Activated T-cell treated with anti-CD3 and anti-CD28 coated beads, Interleukin-2, amount 50 U/mL, for 4 hours (primary cell): ENCODE measurements at regions not wholly inside any gene's neighbourhood (a gene's known extent, or its start where the extent isn't known, plus 50 kb on each side); places are given as distances from the start of the nearest gene placed in this dataset.
"Not testable (repeated sequence)": the region's sequence is repeated elsewhere in the genome, so short reads cannot be mapped to it uniquely, and the experiment has no call there.

Experiments
- ATAC-seq, 2 donors: fragments of 200-7000 bp; cut with Tn5 transposase; one replicate each; pipeline ENCODE4 v1.10.0; 2021
- DNase-seq: peaks from one replicate; pipeline ENCODE4 v3.0.0-alpha.2; 2020
- H3K27me3 Mint-ChIP-seq: one replicate; pipeline ENCODE4 v1.8.0; 2021; ENCODE audit warnings: low read depth, mixed read lengths
- H3K36me3 Mint-ChIP-seq: one replicate; pipeline ENCODE4 v1.8.0; 2022; ENCODE audit warnings: mixed read lengths; ENCODE audit not compliant: insufficient read depth
- H3K4me1 Mint-ChIP-seq: one replicate; pipeline ENCODE4 v1.8.0; 2021; ENCODE audit warnings: low read depth, mixed read lengths
- H3K4me3 Mint-ChIP-seq: one replicate; pipeline ENCODE4 v1.8.0; 2021; ENCODE audit warnings: mild to moderate bottlenecking, moderate library complexity, mixed read lengths
- H3K9me3 Mint-ChIP-seq: one replicate; pipeline ENCODE4 v1.8.0; 2021; ENCODE audit warnings: mixed read lengths

DNA sequence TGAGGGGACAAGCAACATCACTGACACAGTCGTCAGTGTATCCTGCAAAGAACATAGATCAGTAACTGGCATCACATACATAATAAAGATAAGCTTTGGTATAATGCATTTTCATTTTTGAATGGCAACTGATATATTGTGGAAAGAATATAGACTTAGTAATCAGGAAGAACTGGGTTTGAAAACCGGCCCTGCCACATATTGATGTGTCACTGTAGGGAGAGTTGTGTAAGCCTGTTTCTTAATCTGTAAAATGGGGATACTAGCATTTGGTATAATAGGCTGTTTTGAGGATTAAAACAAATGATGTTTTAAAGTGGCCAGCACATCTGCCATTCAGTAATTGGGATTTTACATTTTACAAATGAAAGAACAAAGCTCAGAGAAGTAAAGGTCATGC, 277.8 kb upstream of the CNTNAP5 start:
- peaks cover 4% of the 10 kb centered on the region for H3K9me3 Mint-ChIP-seq

DNA sequence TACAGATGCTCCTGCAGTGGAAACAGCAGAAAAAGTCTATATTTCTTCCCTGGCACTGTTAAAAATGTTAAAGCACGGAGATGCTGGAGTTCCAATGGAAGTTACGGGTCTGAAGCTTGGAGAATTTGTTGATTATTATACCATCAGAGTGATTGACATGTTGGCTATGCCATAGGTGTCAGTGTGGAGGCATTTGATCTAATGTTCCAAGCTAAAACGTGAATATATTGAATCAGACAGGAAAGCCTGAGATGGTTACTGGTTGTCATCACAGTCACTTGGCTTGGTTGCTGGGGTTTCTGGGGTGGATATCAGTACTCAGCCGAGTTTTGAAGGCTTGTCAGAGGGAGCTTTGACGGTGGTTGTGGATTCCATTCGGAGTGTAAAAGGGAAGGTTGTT, 262.9 kb upstream of the CNTNAP5 start:
- Mint-ChIP-seq H3K9me3 (peaks cover 29% of the 10 kb centered on the region), H3K4me1 (no peaks in the 10 kb centered on the region), H3K27me3 (no peaks in the 10 kb centered on the region)

More for the DNA sequence above, 277.8 kb upstream of the CNTNAP5 start:
- ATAC-seq (no peak), DNase-seq (no peak)
- Mint-ChIP-seq H3K36me3 (no peaks in the 10 kb centered on the region), H3K4me3 (no peak overlapping the region), H3K27me3 (no peaks in the 10 kb centered on the region), H3K4me1 (no peaks in the 10 kb centered on the region)

DNA sequence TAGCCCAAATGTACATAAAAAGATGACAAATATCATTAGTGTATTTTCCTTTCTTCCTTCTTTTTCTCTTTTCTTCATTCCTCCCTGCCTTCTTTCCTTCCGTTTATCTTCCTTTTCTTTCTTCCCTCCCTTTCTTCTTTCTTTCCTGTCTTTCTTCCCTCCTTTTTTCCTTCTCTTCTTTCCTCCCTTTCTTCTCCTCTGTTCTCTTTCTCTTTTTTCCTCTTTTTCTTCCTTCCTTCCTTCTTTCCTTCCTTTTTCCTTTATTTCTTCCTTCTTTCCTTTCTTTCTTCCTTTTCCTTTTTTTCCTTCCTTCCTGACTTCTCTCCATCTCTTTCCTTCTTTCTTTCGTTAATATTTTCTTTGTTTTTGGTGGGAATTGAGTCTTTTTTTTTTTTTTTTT, 256.9 kb upstream of the CNTNAP5 start:
- no peak for ATAC-seq
- Mint-ChIP-seq H3K36me3 (no peaks in the 10 kb centered on the region), H3K27me3 (no peaks in the 10 kb centered on the region), H3K4me3 (no peak overlapping the region), H3K9me3 (peaks cover 31% of the 10 kb centered on the region), H3K4me1 (no peaks in the 10 kb centered on the region)
- DNase-seq: no peak

More for the DNA sequence above, 262.9 kb upstream of the CNTNAP5 start:
- H3K4me3 Mint-ChIP-seq: no peak overlapping the region
- ATAC-seq (no peak), DNase-seq (no peak)
- H3K36me3 Mint-ChIP-seq: no peaks in the 10 kb centered on the region

DNA sequence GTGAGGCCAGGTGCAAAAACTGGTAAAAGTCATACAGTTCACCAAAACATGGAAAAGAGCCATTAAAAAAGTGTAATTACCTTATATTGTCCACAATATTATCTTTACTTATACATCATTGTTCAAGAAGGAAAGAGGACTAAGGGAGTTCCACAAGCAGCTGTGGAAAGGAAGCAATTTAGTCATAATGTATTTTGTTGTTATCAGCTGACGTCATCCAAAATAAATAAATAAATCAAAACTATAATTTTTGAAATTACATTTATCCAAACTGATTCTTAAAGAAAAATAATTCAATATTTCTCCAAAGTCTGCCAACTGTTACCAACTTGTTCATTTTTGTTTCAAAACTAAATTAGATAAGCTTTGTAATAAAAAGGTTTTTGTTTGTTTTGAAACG, 256.1 kb upstream of the CNTNAP5 start:
- ATAC-seq (no peak), DNase-seq (no peak)
- Mint-ChIP-seq H3K4me3 (no peak overlapping the region), H3K4me1 (no peaks in the 10 kb centered on the region), H3K27me3 (no peaks in the 10 kb centered on the region), H3K9me3 (peaks cover 29% of the 10 kb centered on the region), H3K36me3 (no peaks in the 10 kb centered on the region)

DNA sequence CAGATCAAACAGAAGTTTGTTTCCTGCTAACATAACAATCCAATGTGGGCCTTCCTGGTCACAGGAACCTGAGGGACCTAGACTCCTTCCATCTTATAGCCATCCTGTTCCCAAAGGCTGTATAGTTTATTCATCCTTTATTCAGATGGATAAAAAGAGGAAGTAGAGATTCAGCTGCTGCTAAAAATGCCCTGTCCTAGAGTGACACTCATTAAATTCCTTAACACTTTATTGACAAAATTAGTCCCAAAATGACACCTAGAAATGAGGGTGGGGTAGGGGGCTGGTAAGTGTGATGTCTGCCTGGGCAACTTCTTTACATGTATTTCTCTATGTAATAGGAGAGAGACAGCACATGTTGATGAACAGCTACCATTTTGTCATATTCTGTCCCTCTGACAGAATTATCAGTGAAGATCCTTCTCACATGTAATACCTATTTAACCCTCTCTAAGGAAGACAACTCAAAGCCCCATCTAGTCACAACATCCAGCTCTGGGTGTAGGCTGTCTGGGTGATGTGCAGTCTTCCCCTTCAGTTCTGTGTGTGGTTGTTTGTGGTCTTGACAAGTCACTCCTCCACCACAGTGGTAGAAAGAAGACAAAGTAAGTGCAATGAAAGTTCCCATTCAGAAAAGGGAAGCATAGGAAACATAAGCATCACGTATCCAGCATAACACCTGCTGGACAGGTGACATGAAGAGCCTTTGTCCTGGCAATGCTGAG, 253.9 kb upstream of the CNTNAP5 start:
- H3K36me3 Mint-ChIP-seq: no peaks in the 10 kb centered on the region
- no peak overlapping the region for H3K4me3 Mint-ChIP-seq
- peaks cover 14% of the 10 kb centered on the region for H3K9me3 Mint-ChIP-seq
- H3K27me3 Mint-ChIP-seq: no peaks in the 10 kb centered on the region
- ATAC-seq: no peak
- DNase-seq: no peak
- no peaks in the 10 kb centered on the region for H3K4me1 Mint-ChIP-seq

DNA sequence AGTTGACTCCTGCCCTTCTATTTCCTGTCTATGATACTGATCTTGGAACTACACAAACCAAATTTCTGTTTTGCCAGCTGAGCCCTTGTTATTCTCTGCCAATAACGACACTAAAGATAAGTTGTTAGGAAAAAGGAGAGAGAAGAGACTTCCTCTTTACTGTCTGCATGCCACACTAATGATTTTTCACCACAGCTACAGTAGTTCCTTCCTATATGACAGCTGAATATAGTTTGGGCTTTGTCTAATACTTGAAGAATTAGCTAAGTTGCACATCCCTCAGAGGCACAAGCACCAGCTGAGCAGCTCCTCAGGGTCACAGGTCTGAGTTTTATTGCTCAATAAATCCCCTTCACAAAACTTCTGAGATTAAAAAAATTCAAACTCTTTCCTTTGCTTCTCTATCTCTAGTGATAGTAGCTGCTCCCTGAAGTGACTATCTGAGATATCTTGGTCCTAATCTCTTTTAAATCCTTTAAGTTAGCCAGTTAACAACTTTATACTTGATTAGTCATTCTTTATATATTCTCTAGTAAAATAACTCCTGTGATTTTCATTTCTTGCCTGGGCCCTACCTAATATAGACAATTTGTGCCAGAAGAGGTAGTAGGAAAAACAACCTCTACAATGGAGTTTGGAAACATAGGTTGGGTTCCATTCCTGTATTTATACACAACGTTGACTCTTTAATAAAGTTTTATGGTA, 253.0 kb upstream of the CNTNAP5 start:
- H3K36me3 Mint-ChIP-seq: no peaks in the 10 kb centered on the region
- no peaks in the 10 kb centered on the region for H3K27me3 Mint-ChIP-seq
- no peaks in the 10 kb centered on the region for H3K4me1 Mint-ChIP-seq
- DNase-seq: no peak
- no peak overlapping the region for H3K4me3 Mint-ChIP-seq
- ATAC-seq: no peak
- peaks cover 14% of the 10 kb centered on the region for H3K9me3 Mint-ChIP-seq

DNA sequence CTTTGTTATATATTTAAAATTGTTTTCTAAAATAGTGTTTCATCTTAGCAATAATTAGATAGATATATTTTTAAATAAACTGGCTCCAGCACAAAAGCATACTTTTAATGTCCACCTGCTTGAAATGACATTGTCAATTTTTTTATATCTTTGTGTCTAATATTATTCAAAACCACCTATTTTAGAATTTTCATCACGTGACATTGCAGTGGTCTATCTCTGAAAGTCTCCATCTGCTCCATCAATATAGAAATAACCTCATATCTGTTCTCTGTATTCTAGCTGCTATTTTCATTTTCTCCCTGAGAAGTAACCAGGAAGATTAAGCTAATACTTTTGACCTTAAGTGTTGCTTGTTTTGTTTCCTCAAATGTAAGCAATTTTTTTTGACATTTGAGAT, 248.0 kb upstream of the CNTNAP5 start:
- ATAC-seq (no peak), DNase-seq (no peak)
- no peaks in the 10 kb centered on the region for H3K4me1 Mint-ChIP-seq
- peaks cover 9% of the 10 kb centered on the region for H3K9me3 Mint-ChIP-seq
- H3K27me3 Mint-ChIP-seq: no peaks in the 10 kb centered on the region
- no peak overlapping the region for H3K4me3 Mint-ChIP-seq
- no peaks in the 10 kb centered on the region for H3K36me3 Mint-ChIP-seq

DNA sequence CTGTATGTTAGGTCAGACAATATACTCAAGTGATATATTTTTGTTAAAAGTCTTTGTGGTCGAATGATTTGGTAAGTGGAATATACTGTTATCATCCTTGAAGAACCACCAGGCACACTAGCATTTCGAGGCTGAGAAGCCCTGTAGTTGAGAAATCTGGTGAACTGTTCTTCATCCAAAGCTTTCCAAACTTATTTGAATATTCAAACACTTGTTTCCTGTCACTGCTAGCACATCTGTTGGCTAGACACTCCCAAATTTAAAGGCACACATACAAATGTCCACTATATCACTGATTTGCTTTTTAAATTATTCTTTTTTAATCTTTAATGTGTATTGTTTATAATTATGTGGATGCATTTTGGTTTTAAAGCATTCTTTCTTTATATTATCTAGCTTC, 241.9 kb upstream of the CNTNAP5 start:
- DNase-seq (no peak), ATAC-seq (no peak)
- no peaks in the 10 kb centered on the region for H3K4me1 Mint-ChIP-seq
- no peaks in the 10 kb centered on the region for H3K27me3 Mint-ChIP-seq
- H3K36me3 Mint-ChIP-seq: no peaks in the 10 kb centered on the region
- no peak overlapping the region for H3K4me3 Mint-ChIP-seq
- peaks cover 26% of the 10 kb centered on the region for H3K9me3 Mint-ChIP-seq

DNA sequence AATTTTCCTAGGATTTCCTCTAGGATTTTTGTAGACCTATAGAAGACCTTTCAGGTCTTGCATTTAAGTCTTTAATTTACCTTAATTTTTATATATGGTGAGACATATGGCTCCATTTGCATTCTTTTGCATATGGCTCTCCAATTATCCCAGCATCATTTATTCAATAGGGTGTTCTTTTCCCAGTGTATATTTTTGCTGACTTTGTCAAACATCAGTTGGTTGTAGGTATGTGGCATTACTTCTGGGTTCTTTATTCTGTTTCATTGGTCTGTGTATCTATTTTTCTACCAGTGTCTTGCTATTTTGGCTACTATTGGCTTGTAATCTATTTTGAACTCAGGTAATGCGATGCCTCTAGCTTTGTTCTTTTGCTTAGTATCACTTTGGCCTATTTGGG, 239.8 kb upstream of the CNTNAP5 start:
- H3K4me1 Mint-ChIP-seq: no peaks in the 10 kb centered on the region
- no peaks in the 10 kb centered on the region for H3K27me3 Mint-ChIP-seq
- H3K4me3 Mint-ChIP-seq: no peak overlapping the region
- no peak for ATAC-seq
- H3K36me3 Mint-ChIP-seq: no peaks in the 10 kb centered on the region
- H3K9me3 Mint-ChIP-seq: peaks cover 22% of the 10 kb centered on the region
- DNase-seq: no peak

DNA sequence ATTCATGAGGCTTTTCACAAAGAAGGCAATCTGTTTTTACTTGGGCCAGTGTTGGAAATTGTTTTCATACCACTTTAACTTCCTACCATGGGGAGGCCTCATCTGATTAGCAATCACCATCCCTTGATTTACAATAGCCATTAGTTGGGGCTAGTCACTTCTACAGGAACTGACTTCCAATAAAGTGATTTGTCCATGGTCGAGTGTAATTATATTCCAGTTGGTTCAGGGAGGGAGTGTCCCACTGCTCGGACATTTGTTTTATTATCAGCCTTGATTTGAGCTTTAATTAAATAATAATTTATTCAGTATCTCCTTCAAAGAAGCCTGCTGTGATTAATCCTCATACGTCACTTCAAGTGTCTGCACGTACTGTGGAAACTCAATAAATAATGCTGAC, 233.9 kb upstream of the CNTNAP5 start:
- Mint-ChIP-seq H3K36me3 (no peaks in the 10 kb centered on the region), H3K9me3 (peaks cover 10% of the 10 kb centered on the region), H3K4me3 (no peak overlapping the region), H3K27me3 (no peaks in the 10 kb centered on the region), H3K4me1 (no peaks in the 10 kb centered on the region)
- DNase-seq (no peak), ATAC-seq (no peak)

DNA sequence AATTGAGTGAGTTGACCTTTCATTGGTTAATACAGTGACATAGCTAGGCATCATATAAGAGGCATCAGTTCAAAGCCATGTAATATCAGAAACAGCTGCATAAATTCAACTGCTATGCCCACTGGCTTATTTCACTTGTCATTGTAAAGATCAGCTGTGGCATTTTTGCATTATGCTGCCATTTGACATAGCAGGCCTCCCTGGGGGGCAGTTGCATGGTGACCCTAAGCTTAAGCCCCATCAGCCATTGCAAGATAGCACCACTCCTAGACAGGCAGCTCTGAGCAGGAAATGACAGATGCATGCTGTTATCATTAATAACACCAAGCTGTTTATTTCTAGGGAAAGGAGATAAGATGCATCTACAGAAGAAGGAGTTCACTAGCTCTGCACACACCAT, 233.4 kb upstream of the CNTNAP5 start:
- DNase-seq: no peak
- H3K27me3 Mint-ChIP-seq: no peaks in the 10 kb centered on the region
- no peak for ATAC-seq
- no peaks in the 10 kb centered on the region for H3K36me3 Mint-ChIP-seq
- H3K9me3 Mint-ChIP-seq: peaks cover 6% of the 10 kb centered on the region
- no peak overlapping the region for H3K4me3 Mint-ChIP-seq
- H3K4me1 Mint-ChIP-seq: no peaks in the 10 kb centered on the region

DNA sequence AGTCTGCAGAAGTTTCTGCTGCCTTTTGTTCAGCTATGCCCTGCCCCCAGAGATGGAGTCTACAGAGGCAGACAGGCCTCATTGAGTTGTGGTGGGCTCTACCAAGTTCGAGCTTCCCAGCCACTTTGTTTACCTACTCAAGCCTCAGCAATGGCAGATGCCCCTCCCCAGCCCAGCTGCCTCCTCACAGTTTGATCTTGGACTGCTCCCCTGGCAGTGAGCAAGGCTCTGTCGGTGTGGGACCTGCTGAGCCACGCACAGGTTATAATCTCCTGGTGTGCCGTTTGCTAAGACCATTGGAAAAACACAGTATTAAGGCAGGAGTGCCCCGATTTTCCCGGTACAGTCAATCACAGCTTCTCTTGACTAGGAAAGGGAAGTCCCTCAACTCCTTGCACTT, 221.0 kb upstream of the CNTNAP5 start:
- peaks cover 28% of the 10 kb centered on the region for H3K9me3 Mint-ChIP-seq
- not testable (repeated sequence) for H3K4me1 Mint-ChIP-seq, H3K27me3 Mint-ChIP-seq, ATAC-seq, DNase-seq, H3K36me3 Mint-ChIP-seq, H3K4me3 Mint-ChIP-seq

DNA sequence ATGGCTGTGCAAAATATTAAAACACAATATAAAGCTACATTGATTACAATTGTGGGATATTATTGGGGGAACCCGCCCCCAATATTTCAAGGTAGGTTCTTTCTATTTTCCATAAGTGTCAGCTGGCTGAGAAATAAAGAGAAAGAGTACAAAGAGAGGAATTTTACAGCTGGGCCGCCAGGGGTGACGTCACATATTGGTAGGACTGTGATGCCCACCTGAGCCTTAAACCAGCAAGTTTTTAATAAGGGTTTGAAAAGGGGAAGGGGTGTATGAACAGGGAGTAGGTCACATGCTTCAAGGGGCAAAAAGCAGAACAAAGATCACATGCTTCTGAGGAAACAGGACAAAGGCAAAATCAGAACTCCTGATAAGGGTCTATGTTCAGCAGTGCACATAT, 219.3 kb upstream of the CNTNAP5 start:
- DNase-seq, ATAC-seq, H3K4me1 Mint-ChIP-seq, H3K4me3 Mint-ChIP-seq, H3K36me3 Mint-ChIP-seq, H3K27me3 Mint-ChIP-seq: not testable (repeated sequence)
- peaks cover 33% of the 10 kb centered on the region for H3K9me3 Mint-ChIP-seq

DNA sequence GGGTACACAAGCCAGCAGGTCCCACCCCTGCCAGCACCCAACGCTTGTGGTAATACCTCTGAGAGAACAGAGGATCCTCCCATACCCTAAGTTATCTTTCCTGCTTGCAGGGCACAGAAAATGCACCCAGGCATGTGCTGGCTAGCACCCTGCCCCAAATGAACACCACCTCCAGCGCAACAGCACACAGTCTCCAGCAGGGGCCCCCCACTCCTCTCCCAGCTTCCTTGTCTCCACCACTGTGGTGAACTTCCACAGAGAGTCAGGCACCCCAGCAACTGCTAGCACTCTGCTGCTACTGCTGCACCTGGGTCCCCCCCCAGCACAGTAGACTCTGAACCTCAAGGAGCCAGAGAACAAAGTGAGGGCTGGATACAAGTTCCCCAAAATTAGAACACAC, 216.8 kb upstream of the CNTNAP5 start:
- Mint-ChIP-seq H3K36me3 (no peaks in the 10 kb centered on the region), H3K4me3 (no peak overlapping the region), H3K27me3 (no peaks in the 10 kb centered on the region), H3K4me1 (no peaks in the 10 kb centered on the region), H3K9me3 (peaks cover 27% of the 10 kb centered on the region)
- DNase-seq (no peak), ATAC-seq (no peak)

DNA sequence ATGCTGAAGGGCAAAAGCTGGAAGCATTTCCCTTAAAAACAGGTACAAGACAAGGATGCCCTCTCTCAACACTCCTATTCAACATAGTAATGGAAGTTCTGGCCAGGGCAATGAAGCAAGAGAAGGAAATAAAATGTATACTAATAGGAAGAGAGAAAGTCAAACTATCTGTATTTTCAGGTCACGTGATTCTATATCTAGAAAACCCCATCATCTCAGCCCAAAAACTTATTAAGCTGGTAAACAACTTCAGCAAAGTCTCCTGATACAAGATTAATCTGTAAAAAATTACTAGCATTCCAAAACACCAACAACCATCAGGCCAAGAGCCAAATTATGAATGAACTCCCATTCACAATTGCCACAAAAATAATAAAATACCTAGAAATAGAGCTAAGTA, 213.2 kb upstream of the CNTNAP5 start:
- Mint-ChIP-seq H3K36me3 (no peaks in the 10 kb centered on the region), H3K4me3 (no peak overlapping the region), H3K4me1 (no peaks in the 10 kb centered on the region), H3K27me3 (no peaks in the 10 kb centered on the region), H3K9me3 (peaks cover 16% of the 10 kb centered on the region)
- DNase-seq (no peak), ATAC-seq (no peak)
